EL (cell line): ENCODE measurements at regions not wholly inside any gene's neighbourhood (a gene's known extent, or its start where the extent isn't known, plus 50 kb on each side); places are given as distances from the start of the nearest gene placed in this dataset.
"Not testable (repeated sequence)": the region's sequence is repeated elsewhere in the genome, so short reads cannot be mapped to it uniquely, and the experiment has no call there.

ENCODE experiments used
- DNase-seq: peaks from one replicate; pipeline ENCODE4 v3.0.0-alpha.2; 2016

DNA sequence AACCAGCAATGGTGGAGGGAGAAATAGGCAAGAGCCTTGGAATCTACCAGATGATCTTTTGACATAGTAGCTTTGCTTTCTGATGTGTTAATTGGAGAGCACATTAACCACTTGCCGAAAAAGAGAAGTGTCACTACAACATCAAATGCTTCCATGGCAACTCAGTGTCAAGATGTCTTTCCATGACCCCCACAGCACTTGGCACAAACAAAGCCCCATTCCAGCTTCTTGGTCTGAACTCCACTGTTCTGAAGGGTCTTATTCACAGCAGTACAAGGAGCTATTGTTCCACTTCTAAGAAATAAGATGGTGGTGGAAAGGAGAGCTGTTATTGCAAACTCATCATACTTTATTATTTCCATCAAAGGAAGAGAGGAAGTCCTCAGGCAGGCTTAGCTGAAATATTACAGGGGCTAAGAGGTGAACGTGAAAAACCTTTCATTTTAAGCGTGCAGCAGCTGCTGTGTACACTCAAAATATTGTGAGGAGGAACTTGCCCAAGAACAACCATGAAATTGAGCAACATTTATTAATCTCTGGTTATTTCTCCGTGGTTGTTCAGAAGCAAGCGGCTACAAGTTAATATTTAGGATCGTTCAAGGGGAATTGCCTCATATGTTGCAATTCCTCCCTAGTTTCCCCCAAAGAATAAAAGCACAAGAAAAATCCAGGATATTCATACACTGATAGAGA is 354.8 kb upstream of the CELF2 start:
- DNase-seq, result no peak

DNA sequence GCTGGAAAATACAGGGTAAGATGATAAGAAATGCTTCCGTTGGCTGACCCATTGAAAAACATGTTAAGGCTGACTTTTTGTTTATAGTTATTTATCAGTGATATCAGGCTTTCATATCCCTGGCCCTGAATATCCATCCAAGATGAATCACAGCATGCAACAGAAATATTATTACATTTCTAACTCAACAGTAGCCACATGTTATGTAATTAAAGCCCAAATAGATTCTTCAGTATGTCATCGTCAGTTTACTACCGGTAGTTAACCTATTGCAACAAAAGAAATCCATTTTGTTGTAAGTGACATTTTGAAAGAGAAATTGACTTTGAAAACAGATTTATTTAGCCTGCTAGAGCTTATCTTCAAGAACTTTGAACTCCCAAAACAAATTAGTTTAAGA is 354.1 kb upstream of the CELF2 start:
- DNase-seq, result no peak

DNA sequence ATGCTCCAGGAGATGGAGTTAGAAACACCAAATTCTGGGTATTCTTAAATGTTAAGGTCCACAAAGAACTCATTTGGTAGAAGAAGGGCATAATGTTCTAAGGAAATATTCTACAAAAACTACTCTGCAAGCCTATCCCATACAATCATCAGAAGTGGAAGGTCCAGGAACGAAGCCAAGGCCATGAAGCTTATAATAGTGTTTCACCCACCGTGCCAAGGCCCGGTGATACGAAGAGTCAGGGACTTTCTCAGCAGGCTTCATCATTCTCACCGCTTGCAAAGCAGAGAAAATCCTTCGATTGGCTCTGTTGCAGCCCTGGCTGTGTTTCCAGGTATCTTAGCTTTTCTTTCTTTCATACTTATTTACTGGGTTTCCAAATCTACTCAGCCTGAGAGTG is 351.9 kb upstream of the CELF2 start:
- DNase-seq, result no peak

DNA sequence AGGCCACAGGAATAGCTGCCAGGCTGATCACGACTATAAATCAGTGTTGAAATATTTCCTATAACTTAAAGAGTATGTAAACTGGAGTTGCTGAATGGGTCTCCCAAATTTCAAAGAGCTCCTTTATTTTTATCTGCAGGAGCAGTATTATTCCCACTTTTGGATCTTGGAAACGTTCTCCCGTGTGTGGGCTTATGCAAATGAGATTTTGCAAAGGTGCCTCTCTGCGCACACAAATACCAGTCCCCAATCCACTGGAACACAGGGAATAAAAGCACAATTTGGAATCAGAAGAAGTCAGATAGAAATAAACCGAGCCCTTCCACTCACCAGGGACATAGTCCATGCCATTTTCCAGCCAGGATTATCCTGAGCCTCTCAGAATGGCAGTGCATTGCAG is 350.2 kb upstream of the CELF2 start:
- DNase-seq, result no peak

DNA sequence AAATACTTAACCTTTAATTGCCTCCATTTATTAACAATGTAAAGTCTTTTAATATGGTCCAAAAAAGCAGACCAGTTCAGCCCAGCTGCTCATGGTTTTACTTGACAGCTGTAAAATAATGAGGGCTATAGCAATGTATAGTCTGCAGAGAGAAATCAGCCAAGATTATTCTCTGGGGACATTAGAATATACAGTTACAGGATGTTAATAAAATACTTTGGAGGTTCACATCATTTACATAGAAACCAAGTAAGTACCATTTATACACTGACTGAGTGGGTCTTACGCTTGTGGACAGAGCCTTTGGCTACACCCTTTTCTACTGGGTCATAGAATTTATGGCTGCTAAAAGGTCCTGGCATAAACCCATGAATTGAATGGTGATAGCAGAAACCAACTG is 340.7 kb upstream of the CELF2 start:
- DNase-seq, result no peak

DNA sequence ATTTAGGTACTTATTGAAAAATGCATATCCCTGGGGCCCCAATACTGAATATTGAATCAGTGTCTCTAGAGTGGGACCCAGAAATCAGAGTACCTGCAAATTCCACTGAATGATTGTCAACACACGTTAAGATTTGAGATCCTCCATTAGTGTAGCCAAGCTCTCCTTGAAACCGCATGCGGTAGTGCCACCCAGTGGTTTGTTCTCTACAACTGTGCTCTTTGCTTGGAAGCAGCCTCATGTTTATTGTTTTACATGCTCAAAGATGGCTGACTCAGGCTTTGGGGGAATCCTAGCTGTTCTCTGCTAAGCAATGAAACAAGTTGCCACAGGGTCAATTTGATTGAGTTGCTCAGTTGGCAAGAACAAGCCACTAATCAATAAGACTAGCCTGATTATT is 340.2 kb upstream of the CELF2 start:
- DNase-seq, result peak; percentile 44

DNA sequence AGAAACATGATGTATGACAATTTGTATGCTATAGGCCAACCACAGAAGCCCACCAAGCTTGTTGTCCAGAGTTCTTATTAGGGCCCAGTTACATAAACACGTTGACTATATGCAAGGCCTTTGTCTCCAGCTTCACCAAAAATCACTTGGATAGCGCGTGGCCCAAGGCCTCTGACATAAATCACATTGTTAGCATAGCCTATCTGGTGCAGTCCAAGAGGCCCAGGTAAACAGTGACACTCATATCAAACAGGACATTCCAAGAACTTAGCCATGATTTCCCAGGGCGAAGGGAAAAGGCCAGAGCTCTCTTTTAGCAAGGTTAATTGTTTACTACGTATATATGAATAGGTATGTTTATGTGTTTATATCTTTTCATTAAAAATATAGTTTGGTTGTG is 337.2 kb upstream of the CELF2 start:
- DNase-seq, result no peak

DNA sequence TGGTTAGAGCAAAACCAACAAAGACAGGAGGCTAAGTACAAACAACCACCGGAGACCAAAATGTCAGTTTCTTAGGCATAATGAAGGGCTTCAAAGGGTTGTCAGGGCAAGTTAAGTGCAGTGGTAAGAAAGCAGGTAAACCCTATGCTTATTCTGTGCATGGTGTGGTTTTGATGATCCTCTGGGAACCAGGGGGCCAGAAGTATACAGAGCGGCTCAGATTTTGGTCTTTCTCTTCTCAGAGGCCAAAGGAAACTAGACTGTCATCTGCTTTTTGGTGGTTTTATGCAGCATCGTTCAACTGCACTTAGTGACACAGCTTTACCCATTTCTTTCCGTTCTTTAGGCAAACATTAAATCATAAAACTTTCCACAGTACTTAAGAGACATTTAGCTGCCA is 332.7 kb upstream of the CELF2 start:
- DNase-seq, result no peak

DNA sequence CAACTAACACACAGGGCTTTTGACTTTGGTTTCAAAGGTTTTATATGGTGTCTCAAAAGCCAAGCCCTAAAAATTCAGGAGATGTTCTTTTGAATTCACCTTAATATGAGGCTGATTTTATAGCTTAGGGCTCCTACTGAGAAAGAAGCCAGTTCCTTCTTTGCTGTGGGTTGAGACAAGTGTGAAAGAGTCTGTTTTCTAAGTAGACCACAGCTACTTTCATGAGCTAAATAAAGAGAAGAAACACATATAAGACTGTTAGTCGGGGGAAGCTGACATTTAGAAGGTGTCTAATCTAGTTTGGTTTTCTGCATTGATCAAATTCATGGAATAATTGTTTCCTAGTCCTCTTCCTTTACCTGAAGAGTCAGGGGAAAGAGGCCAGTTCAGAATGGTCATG is 332.1 kb upstream of the CELF2 start:
- no peak for DNase-seq

DNA sequence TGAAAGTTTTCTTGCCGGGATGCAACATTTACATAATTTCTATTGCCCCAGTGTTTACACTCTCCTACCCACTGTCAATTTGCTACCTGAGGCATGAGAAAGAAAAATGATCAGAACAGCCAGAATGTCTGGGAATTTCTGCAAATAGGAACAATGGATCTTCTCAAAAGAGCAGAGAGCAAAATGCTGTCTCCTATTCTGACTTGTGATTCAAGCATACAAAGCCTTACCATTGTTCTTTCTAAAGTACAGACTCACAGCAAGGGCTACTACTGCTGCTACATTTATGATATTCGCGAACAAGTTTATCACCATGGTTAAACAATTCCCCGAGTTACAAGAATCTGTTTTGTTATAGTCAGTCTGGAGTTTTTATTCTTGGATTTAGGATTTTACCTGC is 329.9 kb upstream of the CELF2 start:
- DNase-seq, result no peak

DNA sequence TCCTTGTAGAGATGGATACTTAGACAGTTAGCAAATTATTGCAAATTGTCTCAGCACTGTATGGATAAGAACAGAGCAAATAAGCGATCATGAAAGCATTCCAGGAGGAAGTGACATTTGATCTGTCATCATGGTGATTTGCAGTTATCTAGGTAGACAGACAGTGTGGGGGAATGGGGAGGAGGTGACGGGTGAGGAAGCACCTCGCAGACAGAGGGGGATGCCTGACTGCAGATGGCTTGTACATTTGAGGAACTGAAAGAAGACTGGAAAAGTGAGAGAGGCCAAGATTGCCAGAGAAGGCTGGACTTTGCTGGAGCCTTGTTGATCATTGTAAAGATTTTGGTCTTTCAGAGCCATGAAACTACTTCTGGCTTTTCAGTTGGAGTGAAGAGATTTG is 318.2 kb upstream of the CELF2 start:
- DNase-seq, result no peak

DNA sequence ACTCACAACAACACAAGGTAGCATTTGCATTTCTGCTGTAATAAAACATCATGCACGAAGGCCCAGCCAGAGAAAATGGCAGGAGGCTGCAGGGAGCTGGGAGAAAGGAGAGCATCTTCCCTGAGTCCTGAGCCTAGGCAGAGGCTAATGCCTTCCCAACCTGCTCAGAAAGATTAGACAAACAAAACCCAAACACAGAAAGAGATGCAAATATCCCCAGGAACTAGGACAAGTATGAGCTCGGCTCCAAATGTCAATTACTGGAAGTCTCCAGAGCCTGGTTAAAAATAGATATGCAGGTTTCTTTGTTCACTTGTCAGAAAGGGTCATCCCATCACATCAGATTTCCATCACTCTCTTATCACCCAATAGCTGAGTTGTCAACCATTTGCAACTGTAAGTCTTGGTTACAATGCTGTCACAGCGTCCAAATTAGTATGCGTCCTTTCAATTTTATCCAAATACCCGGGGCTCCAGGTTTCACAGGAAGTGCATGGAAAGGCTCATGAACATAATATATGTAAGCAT is 316.5 kb upstream of the CELF2 start:
- DNase-seq, result no peak

DNA sequence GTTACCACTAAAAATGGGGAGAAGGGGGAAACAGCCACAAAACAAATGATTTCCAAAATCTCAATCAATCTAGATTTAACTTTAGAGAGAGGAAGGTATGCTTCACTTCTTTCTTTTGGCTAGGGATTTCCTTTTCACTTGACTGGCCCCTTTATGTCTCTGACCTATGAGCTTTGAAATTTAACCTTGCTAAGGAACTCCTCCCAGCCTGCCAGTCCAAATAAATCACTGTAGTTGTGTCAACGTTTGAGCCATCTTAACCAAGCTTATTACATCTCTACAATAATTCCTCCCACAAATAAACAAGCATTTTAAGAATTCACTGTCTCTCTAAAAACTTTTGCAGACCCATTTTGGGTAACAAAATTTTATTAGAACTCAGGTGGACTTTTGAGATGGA is 315.5 kb upstream of the CELF2 start:
- no peak for DNase-seq

DNA sequence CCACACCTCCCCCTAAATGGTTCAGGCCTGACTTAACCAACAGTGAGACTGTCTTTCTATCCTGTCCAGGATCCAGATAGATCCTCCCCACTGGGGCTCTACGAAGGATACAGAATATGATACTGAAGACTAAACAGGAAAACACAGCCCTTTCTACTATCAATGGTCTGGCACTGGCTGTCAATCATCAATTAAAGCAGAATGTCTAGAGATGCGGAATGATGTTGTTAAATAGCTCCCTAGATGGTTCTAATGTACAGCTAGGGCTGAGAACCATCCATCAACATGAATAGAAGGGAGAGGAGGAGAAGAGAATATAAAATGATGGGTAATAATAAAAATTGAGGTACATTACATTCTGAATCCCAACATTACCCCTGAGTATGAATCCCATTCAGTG is 314.3 kb upstream of the CELF2 start:
- DNase-seq, result no peak

DNA sequence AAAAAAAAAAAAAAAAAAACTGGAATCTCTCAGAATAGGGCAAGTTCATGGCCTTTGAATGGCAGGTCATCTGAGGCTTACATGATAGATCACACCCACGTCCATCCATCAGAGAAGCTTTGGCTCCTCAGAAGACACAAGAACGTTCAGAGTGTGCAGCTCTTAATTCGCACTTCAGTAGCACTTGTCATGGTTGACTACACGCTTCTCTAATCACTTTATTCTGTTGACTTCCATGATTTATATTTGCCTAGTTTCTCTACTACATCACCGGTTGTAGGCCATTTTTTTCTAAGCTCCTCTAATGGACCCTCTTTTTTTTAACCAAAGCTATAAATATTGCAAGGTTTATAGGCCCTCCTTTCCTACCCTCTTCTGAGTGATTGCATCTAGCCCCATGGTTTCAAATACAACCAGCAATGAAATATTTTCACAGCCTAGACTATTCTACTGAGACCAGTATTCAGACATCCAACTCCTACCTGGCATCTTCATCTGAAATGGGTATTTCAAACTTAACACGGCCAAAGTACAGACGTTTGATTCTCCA is 305.4 kb upstream of the CELF2 start:
- DNase-seq, result no peak

DNA sequence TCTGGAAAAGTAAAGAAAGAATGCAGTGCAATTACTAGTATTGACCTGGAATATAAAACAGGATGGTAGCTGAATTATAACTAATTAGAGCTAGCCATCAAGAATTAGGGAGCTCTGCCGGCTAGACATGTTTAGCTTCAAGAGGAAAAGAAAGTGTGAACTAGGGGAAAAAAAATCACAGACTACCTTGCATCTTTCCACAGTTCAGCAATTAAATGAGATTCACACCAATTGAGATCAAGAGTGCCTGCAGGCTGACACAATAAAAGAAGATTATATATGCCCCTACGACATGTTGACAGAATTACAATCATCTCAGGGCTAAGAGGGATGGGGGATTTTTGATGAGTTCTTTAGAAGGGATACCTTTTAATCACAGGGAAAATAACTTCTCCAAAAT is 303.3 kb upstream of the CELF2 start:
- DNase-seq, result no peak

DNA sequence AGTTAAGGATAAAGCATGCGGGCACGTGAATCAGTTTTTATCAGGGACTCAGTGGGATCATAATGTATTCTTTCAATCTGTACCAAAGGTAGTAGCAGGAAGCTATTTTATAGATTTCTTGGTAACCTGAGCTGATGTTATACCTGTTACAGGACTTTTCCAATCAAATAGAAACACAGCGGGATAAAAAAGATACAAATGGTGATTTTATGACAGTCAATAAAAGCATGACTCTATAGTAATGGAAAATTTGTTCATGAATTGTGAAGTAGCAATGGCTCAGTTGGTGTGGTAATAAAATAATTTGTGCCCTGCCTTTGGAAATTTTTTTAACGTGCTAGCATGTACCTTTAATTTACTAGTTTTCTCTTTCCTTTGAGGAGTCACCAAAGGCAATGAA is 300.7 kb upstream of the CELF2 start:
- no peak for DNase-seq

DNA sequence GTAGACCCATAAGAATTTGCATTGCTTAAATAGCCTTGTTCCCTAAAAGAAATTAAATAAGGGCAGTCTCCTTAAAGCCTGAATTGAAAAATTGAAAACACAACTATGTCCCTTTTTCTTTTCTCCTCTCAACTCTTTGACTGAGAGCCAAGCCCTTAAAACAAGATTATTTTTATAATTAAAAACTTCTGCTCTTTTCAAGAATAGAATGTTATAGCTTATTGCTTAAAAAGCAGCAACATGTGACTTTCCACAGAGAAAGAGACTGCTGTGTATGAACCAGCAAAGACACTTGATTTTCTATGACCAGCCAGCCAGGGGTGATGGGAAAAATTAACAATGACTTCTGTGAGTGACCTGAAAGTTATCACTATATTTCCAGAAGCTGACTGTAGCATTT is 295.2 kb upstream of the CELF2 start:
- no peak for DNase-seq

DNA sequence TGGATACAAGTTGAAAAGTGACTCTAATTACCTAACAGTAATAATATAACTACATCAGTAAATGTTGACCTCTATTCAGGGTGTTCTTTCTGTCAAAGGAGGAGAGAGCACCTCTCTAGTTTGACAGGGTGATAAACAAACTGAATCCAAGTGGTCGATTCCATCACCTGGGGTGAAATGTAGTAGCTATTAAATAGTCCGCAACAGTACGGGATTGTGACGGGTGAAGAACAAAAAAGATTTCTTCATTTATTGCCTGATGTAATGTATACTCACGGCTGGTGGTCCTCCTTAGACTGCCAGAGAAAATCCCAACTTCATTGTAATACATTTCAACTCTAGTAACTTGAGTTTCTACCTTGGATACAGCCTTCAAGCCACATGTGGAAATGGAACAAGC is 292.5 kb upstream of the CELF2 start:
- DNase-seq, result no peak

DNA sequence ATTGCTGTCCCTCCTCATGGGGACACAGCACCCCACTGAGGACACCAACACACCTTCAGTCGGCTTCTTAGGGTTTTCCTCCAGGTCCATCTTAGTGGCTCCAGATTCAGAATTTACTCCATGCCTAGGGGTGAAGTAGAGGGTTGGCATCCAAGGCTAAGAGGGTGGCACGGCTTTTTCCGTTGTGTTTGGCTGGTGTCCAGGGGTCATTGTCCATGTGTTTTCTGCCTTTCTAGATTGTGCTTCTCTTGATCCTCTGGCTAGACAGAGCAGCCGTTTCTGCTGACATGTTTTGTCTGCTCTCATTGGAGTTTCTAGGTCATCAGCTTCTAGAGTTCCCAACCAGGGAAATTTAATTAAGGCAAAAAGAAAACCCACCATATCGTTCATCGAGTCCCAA is 291.6 kb upstream of the CELF2 start:
- no peak for DNase-seq

DNA sequence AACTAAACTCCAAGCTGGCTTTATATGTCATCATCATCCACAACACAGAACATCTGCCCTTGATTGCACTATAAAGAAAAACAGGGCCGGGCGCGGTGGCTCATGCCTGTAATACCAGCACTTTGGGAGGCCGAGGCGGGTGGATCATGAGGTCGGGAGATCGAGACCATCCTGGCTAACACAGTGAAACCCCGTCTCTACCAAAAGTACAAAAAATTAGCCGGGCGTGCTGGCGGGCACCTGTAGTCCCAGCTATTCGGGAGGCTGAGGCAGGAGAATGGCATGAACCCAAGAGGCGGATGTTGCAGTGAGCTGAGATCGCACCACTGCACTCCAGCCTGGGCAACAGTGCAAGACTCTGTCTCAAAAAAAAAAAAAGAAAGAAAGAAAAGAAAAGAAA is 290.3 kb upstream of the CELF2 start:
- not testable (repeated sequence) for DNase-seq

DNA sequence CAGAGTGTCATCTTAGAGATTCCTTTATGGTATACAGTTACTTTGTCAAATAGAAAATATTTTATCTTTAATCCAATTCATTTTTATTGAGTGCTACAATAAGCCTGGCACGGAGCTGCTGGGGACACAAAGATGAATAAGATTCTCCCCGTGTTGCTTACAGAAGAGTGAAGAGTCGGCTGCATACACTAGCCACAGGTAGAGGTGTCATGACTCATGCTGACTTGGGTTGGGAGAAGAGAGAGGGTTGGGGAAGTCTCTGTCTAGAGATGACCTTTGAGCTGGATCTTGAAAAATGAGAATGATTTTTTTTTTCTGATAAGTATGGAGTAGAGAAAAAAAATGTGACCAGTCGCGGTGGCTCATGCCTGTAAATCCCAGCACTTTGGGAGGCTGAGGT is 289.9 kb upstream of the CELF2 start:
- no peak for DNase-seq

DNA sequence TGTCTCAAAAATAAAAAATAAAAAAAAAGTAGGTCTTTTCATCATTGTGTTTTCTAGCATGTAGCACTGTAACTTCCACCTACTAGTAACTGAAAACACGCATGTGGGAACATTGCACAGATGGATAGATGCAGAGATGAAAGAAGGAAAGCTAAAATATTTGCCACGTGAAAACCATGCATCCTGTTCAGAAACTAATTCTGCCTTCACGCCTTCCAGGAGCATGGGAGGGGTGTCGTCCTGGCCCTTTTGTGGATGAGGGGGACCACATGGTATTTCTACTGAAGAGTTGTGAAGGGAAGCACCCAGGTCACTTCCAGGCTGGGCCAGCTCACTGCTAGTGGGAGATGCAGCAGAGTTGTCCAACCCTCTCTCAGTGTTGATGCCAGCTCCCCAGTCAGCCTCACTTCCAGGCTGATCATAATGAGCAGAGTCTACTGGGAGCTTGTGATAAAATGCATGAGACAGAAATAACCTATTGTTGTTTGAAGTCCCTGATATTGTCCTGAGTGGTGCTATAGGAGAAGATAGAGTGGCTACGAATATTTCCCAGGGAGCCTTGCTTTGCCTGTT is 287.1 kb upstream of the CELF2 start:
- no peak for DNase-seq

DNA sequence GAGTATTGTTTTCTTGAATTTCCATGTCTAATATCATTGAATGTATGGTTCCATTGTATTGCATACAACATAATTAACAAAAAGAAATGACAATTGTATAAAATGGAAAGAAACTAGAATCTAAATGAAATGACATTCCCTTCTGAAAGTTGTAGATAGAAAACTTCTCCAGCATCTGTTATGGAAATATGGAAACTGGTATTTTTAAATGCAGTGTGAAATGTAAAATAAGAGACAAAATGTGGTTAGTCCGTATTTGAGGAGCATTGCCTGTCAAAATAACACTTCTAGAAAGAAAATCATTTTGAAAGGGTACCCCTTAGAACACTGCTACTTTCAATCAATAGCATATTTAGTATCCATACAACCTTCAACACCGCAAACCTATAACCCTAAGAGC is 286.3 kb upstream of the CELF2 start:
- DNase-seq, result no peak
